ENCODE measurements at regions not wholly inside any gene's neighbourhood (a gene's known extent, or its start where the extent isn't known, plus 50 kb on each side); places are given as distances from the start of the nearest gene placed in this dataset.

GRCh38 chr10:107626862-107627261 lies 462.4 kb upstream of the SORCS1 start:
- DNase-seq = no peak

- no peak for DNase-seq
These were observed 458.8 kb upstream of the SORCS1 start for GRCh38 chr10:107623292-107623691.

GRCh38 chr10:107619139-107619538 lies 454.6 kb upstream of the SORCS1 start:
- no peak for DNase-seq

GRCh38 chr10:107618504-107618994 lies 454.0 kb upstream of the SORCS1 start:
- DNase-seq = no peak

- DNase-seq = no peak
These were observed 452.2 kb upstream of the SORCS1 start for GRCh38 chr10:107616463-107617410.

GRCh38 chr10:107616031-107616430 lies 451.5 kb upstream of the SORCS1 start:
- DNase-seq = no peak

DNA sequence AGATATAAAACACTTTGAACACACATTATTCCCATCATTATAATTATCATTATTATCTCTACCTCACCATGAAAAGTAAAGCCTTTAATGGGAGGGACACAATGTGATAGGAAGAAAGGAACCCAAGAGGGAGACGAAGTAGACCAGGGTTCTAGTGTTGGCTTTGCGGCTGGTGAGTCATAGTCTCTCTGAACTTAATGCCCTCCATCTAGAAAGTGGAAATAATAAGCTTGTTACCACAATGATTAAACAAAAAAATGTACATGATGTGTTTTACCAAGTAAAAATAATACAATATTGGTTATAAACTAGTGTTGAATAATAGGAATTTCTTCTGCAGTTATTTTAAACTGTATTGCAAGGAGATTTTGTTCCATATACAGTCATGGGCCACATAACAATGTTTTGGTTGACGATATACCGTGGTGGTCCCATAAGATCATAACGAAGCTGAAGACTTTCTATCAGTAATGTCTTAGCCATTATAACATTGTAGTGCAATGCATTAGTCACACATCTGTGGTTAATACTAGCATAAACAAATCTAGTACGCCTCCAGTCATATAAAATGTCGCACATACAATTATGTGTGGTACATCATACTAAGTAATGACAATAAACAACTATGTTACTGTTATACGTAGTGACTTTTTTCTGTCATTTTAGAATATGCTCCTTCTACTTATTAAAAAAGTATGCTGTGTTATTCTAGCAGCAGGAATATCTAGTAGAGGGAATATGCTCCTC lies 450.6 kb upstream of the SORCS1 start:
- DNase-seq = no peak

GRCh38 chr10:107611115-107611514 lies 446.6 kb upstream of the SORCS1 start:
- DNase-seq = no peak

DNA sequence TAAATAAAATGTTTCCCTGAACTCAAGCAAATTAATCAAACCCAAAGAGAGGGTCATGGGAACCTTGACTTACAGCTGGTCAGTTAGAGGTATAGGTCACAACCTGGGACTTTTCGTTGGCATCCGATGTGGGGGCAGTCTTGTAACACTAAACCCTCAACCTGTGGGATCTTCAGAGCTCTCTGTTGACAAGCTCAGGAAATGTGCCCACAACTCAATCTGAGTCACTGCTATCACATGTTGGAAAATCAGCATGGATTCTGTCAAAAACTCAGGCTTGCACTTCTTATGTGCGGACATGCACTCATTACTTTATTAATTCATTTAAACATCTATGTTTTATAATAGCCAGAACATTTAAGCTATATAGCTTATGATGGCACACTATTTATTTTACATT lies 424.6 kb upstream of the SORCS1 start:
- no peak for DNase-seq

DNA sequence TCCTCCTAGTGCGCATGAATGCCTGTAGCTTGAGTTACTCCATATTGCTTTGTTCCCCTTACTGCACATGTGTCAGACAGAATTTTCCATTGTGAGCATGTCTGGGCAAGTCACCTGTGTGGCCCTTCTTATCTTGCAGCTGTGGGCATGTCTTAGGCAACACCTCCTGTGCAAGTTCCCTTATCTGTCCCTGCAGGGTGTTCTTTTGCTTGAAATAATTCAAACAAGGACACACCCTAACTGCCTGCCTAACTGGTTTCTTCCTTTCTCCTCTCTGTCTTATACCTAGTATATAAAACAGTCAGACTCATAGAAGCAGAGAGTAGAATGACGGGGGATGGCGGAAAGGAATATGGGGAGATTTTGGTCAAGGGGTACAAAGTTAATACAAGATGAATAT lies 421.1 kb upstream of the SORCS1 start:
- DNase-seq = no peak

DNA sequence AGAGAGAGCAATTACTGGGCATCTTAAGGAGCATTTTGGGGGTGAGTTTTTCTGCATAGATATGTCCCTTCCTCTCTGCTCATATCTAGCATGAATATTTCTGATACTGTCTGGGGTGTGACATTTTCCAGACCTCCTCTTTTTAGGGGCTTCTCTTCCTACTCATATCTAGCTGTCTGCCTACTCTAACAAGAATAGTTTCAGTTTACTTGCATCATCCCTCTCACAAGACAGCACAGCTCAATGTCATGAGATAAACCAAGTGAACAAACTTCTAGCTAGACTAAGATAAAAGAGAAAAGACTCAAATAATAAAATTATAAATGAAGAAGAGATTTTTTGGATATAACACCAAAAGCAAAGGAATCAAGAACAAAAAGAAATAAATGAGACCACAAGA lies 419.5 kb upstream of the SORCS1 start:
- no peak for DNase-seq

DNA sequence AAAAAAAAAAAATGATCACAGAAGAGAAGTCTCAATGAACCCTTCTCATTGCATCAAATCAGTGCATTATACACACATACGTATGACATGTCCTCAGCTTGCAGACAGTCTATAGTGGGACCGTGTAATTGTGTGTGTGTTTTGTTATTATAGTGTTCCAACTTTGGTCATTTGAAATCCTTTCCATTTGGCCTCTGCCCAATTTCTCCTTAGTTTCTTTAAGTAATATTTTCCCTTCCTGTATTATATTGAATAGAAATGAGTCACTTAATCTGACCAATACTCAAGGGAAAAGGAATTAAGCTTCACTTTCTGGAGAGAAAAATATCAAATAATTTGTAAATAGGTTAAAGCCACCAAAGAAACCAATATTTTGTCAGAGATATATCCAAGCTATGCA lies 415.5 kb upstream of the SORCS1 start:
- no peak for DNase-seq

- DNase-seq = no peak
These were observed 412.7 kb upstream of the SORCS1 start for GRCh38 chr10:107577221-107577620.

- no peak for DNase-seq
These were observed 412.2 kb upstream of the SORCS1 start for GRCh38 chr10:107576746-107577145.

- no peak for DNase-seq
These were observed 400.5 kb upstream of the SORCS1 start for GRCh38 chr10:107565014-107565413.

DNA sequence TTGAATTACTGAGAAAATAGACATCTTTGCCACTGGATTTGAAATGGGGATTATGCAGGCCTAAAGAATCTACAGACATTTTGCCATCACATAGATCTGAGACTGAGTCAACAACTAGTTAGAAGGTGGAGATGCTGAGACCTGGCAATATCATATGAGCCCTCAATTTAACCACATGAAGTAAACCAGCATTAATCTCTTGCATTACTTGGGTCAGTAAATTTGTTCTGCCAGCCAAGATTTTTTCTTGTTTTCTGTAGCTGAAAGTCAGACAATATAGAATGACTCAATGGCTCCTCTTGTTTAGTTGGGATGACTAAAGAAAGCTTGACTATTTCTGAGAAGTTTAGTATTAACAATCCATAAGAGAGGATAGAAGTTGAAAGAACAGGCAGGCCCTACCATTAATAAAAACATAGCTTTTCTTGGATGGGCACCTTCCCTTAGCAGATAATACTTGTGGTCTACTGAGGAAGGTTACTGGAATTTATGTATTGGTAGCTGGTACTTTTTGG lies 396.7 kb upstream of the SORCS1 start:
- no peak for DNase-seq

DNA sequence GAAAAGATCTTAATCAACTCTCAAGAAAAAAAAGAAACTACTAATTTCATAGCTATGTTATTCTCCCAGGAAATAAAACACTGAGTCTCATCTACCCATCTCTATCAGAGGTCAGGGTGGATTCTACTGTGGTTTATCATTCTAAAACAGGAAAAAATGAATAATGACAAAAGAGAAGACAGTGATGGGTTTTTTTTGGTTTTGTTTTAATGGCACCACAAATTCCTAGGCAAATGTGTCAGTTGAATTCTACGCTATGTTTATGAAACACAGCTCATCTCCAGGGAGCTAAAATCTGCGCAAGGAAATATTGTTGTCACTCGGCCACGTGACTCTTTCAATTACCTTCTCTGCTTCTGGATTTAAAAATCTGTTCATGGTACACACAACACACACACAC lies 393.4 kb upstream of the SORCS1 start:
- DNase-seq = no peak

- no peak for DNase-seq
These were observed 389.8 kb upstream of the SORCS1 start for GRCh38 chr10:107554333-107554732.

DNA sequence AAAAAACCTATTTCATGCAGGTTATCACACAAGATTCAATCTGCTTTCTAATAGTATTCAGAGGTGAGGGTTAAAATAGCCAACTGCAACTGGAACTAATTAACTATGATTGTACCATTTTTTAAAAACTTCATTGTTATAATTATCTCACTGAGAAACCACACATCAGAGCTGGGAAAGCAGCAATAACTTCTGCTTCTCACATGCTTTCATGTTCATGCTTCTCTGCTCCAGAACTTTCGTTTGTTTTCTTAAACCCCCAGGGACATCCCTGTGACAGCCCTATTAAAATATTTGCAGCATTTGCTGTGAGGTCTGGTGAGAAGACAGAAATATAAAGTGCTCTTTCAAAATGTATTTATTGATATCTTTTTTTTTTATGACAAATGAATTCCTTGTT lies 389.0 kb upstream of the SORCS1 start:
- DNase-seq = no peak

DNA sequence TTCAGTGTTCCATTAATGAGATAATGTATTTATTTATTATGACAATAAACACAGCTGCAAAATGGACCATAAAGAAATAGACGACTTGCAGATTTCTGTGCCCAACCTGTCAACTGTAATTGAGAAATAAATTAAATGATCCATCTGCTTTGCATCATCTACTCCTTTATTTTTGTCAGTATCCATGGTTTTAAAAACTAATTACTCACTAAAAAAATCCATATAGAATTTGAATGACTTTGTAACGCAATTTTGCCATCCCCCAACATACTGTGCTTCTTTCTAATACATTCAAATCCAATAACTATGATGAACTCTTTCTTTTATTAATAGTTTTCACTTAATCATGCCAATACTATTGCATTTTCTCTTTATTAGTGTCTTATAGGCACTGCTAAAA lies 388.5 kb upstream of the SORCS1 start:
- DNase-seq = no peak

- DNase-seq = no peak
These were observed 383.8 kb upstream of the SORCS1 start for GRCh38 chr10:107548301-107548700.

GRCh38 chr10:107546986-107547385 lies 382.5 kb upstream of the SORCS1 start:
- DNase-seq = no peak

- DNase-seq = no peak
These were observed 381.8 kb upstream of the SORCS1 start for GRCh38 chr10:107546284-107546683.

DNA sequence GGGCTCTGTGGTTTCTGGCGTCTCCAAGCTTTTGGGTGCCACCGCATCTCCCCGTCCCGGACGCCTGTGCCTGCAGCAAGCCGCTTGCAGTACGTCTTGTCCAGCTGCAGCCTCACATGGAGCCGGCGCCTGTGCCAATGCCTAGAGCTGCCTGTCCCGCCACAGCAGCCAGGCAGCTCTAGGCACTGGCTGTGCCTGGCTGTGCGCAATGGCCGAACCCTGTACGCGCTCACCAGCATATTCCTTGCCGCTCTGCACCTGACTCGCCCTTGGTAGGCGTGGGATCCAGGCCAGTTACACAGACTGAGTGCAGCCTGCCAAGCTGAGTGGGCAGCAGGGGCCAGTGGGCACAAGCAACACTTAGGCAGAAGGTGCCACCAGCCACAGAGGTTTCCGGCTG lies 381.2 kb upstream of the SORCS1 start:
- DNase-seq = no peak

All from NCI-H1092 (cell line).